CD8-positive, alpha-beta memory T cell (primary cell): ENCODE measurements at regions not wholly inside any gene's neighbourhood (a gene's known extent, or its start where the extent isn't known, plus 50 kb on each side); places are given as distances from the start of the nearest gene placed in this dataset.

Source experiments
- CTCF ChIA-PET: fragments of 350-600 bp; sonication (Branson Sonifier 250); formaldehyde crosslinking; loops from one replicate; lab custom pipeline; 2021; ENCODE audit warnings: antibody characterized with exemption; lab: Charles Lee
- POLR2A ChIA-PET: fragments of 350-600 bp; sonication (Branson Sonifier 250); formaldehyde crosslinking; loops from one replicate; lab custom pipeline; 2021; ENCODE audit warnings: antibody characterized with exemption; lab: Charles Lee
- DNase-seq, 5 donors: peaks; one replicate each; pipeline versions ENCODE4 v3.0.0 to v3.0.0-alpha.2; 2020 to 2022; ENCODE audit warnings: mixed read lengths in 1 of 5
- H3K27ac ChIP-seq: one replicate; pipeline ENCODE4 v1.7.0; 2013; ENCODE audit warnings: low read depth, mild to moderate bottlenecking, low read length, moderate library complexity
- H3K27me3 ChIP-seq: 2 replicates; pipeline ENCODE4 v1.7.0; 2013; ENCODE audit warnings: low read length, mild to moderate bottlenecking; ENCODE audit not compliant: insufficient read depth, poor library complexity, severe bottlenecking
- H3K36me3 ChIP-seq: 2 replicates; pipeline ENCODE4 v1.7.0; 2013; ENCODE audit warnings: mild to moderate bottlenecking, low read length, moderate library complexity; ENCODE audit not compliant: insufficient read depth
- H3K4me1 ChIP-seq: 2 replicates; pipeline ENCODE4 v1.7.0; 2013; ENCODE audit warnings: mild to moderate bottlenecking, low read length, moderate library complexity; ENCODE audit not compliant: insufficient read depth
- H3K4me3 ChIP-seq: 2 replicates; pipeline ENCODE4 v1.7.0; 2013; ENCODE audit warnings: mild to moderate bottlenecking, low read length
- H3K9me3 ChIP-seq: 2 replicates; pipeline ENCODE4 v1.7.0; 2013; ENCODE audit warnings: mild to moderate bottlenecking, low read length
- H3K27ac Mint-ChIP-seq, 8 donors: one replicate each; pipeline ENCODE4 v1.8.0; 2020 to 2021; ENCODE audit warnings: mixed read lengths in 8 of 8, mild to moderate bottlenecking in 6 of 8, inconsistent platforms in 3 of 8, moderate library complexity in 3 of 8
- H3K27me3 Mint-ChIP-seq, 2 donors: one replicate each; pipeline ENCODE4 v1.8.0; 2020 to 2021; ENCODE audit warnings: mixed read lengths in 2 of 2, mild to moderate bottlenecking in 1 of 2, moderate library complexity in 1 of 2
- H3K36me3 Mint-ChIP-seq, 3 donors: one replicate each; pipeline ENCODE4 v1.8.0; 2020 to 2021; ENCODE audit warnings: mixed read lengths in 3 of 3, inconsistent platforms in 1 of 3, mild to moderate bottlenecking in 1 of 3
- H3K4me1 Mint-ChIP-seq, 3 donors: one replicate each; pipeline ENCODE4 v1.8.0; 2020 to 2021; ENCODE audit warnings: mixed read lengths in 3 of 3, inconsistent platforms in 1 of 3, mild to moderate bottlenecking in 1 of 3
- H3K4me3 Mint-ChIP-seq, 7 donors: one replicate each; pipeline ENCODE4 v1.8.0; 2020 to 2021; ENCODE audit warnings: mixed read lengths in 7 of 7, mild to moderate bottlenecking in 6 of 7, moderate library complexity in 4 of 7, inconsistent platforms in 2 of 7
- H3K9me3 Mint-ChIP-seq, 5 donors: one replicate each; pipeline ENCODE4 v1.8.0; 2020 to 2022; ENCODE audit warnings: mixed read lengths in 5 of 5, mild to moderate bottlenecking in 3 of 5, moderate library complexity in 2 of 5, inconsistent platforms in 1 of 5

DNA sequence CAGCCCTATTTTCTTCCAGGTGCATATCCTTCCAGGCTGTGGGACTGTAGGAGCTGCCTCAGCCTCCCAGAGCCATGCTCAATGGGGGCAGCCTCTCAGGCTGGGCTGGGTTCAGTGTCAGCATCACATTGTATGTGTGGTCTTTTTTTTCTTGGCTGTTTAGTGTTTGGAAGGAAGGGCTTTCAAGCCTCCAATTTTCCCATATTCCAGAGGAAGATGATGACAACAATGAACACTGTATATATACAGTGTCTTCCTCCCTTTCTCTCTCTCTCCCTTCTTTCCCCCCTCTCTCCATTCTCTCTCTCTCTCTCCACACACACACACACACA lies 326.4 kb downstream of the DYSF start:
- H3K4me3 Mint-ChIP-seq = no peak overlapping the region
- H3K4me1 Mint-ChIP-seq = no peaks in the 10 kb centered on the region
- H3K36me3 ChIP-seq = no peaks in the 10 kb centered on the region
- no peaks in the 10 kb centered on the region for H3K4me1 ChIP-seq
- POLR2A ChIA-PET = no interaction called here
- H3K27me3 Mint-ChIP-seq = peaks cover 7 to 11% of the 10 kb centered on the region in 2 donors
- H3K27ac Mint-ChIP-seq = no peak overlapping the region
- H3K9me3 ChIP-seq = no peaks in the 10 kb centered on the region
- H3K9me3 Mint-ChIP-seq = no peaks in the 10 kb centered on the region
- H3K36me3 Mint-ChIP-seq = no peaks in the 10 kb centered on the region
- no peaks in the 10 kb centered on the region for H3K27me3 ChIP-seq
- no peak for DNase-seq
- H3K4me3 ChIP-seq = no peak overlapping the region
- CTCF ChIA-PET = no interaction called here
- no peak overlapping the region for H3K27ac ChIP-seq

DNA sequence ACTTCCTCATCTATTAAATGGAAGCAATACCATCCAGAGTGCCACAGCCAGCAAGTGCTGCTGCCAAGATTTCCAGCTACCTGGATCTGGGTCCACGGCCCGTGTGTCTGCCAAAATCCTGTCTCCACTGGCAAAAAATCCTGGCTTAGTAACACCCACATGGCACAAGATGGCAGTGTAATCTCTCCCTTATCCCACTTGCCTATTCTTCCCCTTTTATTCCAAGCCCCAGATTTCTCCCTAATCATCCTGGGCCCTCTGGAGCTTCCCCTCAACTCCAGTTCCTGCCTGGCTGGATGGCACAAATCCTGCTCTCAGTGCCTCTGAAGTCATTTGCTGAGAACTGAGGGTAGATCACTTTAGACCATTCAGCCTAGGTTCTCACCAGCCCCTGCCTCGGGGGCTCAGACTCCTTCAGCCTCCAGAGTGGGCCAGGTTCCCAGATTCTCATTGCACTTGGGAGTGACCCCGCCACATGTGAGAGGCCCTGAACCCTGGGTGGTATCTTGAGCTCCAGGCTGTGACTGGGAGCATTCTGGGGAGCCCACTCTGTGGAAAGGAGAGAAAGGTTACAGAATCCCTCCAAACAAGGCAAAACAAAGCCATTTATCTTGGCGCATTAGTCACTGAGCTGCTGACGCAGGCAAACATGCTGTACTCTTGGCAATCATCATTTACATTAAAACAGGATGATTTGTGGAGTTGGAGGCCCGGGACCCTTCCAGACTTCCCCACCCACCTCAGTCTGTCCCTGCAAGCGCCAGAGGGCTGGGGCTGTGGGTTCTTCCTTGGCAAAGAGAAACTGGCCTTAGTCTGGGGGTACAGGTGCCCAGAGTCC lies 325.8 kb downstream of the DYSF start:
- H3K36me3 Mint-ChIP-seq = no peaks in the 10 kb centered on the region
- no peak overlapping the region for H3K27ac Mint-ChIP-seq
- Histone ChIP-seq H3K4me1 (no peaks in the 10 kb centered on the region), H3K36me3 (no peaks in the 10 kb centered on the region), H3K4me3 (no peak overlapping the region), H3K27ac (no peak overlapping the region), H3K27me3 (no peaks in the 10 kb centered on the region), H3K9me3 (no peaks in the 10 kb centered on the region)
- peaks cover 7 to 11% of the 10 kb centered on the region in 2 donors for H3K27me3 Mint-ChIP-seq
- no peaks in the 10 kb centered on the region for H3K4me1 Mint-ChIP-seq
- DNase-seq = no peak
- no peak overlapping the region for H3K4me3 Mint-ChIP-seq
- H3K9me3 Mint-ChIP-seq = no peaks in the 10 kb centered on the region
- CTCF ChIA-PET = no interaction called here
- POLR2A ChIA-PET = no interaction called here

- no peaks in the 10 kb centered on the region for H3K36me3 ChIP-seq
- no peaks in the 10 kb centered on the region for H3K36me3 Mint-ChIP-seq
- H3K27ac Mint-ChIP-seq = no peak overlapping the region
- H3K4me3 ChIP-seq = no peak overlapping the region
- H3K4me1 ChIP-seq = no peaks in the 10 kb centered on the region
- CTCF ChIA-PET = no interaction called here
- H3K27me3 Mint-ChIP-seq = peaks cover 7 to 8% of the 10 kb centered on the region in 2 donors
- no peak overlapping the region for H3K4me3 Mint-ChIP-seq
- peaks cover 0 to 2% (median 0%) of the 10 kb centered on the region in 5 donors for H3K9me3 Mint-ChIP-seq
- no peaks in the 10 kb centered on the region for H3K4me1 Mint-ChIP-seq
- H3K27ac ChIP-seq = no peak overlapping the region
- no peaks in the 10 kb centered on the region for H3K9me3 ChIP-seq
- no peak for DNase-seq
- POLR2A ChIA-PET = no interaction called here
- no peaks in the 10 kb centered on the region for H3K27me3 ChIP-seq
Observed at GRCh38 chr2:71778514-71778913, 325.2 kb downstream of the DYSF start.

DNA sequence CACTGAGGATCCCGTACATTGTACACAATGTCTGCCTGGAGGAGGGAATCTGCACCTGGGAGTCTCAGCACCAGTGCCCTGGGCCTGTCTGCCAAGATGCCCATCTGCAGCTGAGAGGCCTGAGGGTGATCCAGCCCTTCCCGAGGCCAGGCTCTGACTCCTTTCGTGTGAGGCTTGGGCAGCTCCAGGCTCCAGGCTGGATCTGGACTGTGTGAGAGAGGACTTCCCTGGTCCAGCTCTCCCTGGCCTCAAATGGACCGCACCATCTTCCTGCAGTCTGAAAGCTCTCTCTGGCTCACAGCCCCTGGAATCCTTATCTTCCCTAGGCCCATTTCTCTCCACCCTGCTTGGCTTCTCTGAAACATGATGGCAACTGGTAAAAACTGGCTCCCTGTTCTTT lies 324.6 kb downstream of the DYSF start:
- POLR2A ChIA-PET = no interaction called here
- H3K27ac Mint-ChIP-seq = no peak overlapping the region
- CTCF ChIA-PET = no interaction called here
- Histone ChIP-seq H3K9me3 (no peaks in the 10 kb centered on the region), H3K36me3 (no peaks in the 10 kb centered on the region), H3K4me1 (no peaks in the 10 kb centered on the region), H3K4me3 (no peak overlapping the region), H3K27ac (no peak overlapping the region), H3K27me3 (no peaks in the 10 kb centered on the region)
- no peaks in the 10 kb centered on the region for H3K4me1 Mint-ChIP-seq
- H3K4me3 Mint-ChIP-seq = no peak overlapping the region
- H3K36me3 Mint-ChIP-seq = no peaks in the 10 kb centered on the region
- H3K9me3 Mint-ChIP-seq = peaks cover 0 to 2% (median 0%) of the 10 kb centered on the region in 5 donors
- H3K27me3 Mint-ChIP-seq = peaks cover 7 to 8% of the 10 kb centered on the region in 2 donors
- DNase-seq = no peak

- H3K9me3 ChIP-seq = no peaks in the 10 kb centered on the region
- Mint-ChIP-seq H3K4me3 (no peak overlapping the region), H3K9me3 (peaks cover 0 to 4% (median 0%) of the 10 kb centered on the region in 5 donors), H3K27ac (no peak overlapping the region), H3K27me3 (peaks cover 7 to 8% of the 10 kb centered on the region in 2 donors), H3K4me1 (no peaks in the 10 kb centered on the region), H3K36me3 (no peaks in the 10 kb centered on the region)
- no peak overlapping the region for H3K4me3 ChIP-seq
- CTCF ChIA-PET = no interaction called here
- H3K27ac ChIP-seq = no peak overlapping the region
- H3K27me3 ChIP-seq = no peaks in the 10 kb centered on the region
- no peaks in the 10 kb centered on the region for H3K36me3 ChIP-seq
- H3K4me1 ChIP-seq = no peaks in the 10 kb centered on the region
- POLR2A ChIA-PET = no interaction called here
- DNase-seq = no peak
Observed at GRCh38 chr2:71776227-71776626, 322.9 kb downstream of the DYSF start.

GRCh38 chr2:71773218-71773617 lies 319.9 kb downstream of the DYSF start:
- Histone ChIP-seq H3K9me3 (no peaks in the 10 kb centered on the region), H3K4me1 (no peaks in the 10 kb centered on the region), H3K27ac (no peak overlapping the region), H3K27me3 (no peaks in the 10 kb centered on the region), H3K4me3 (no peak overlapping the region), H3K36me3 (no peaks in the 10 kb centered on the region)
- H3K36me3 Mint-ChIP-seq = no peaks in the 10 kb centered on the region
- H3K27me3 Mint-ChIP-seq = peaks cover 3 to 4% of the 10 kb centered on the region in 2 donors
- no peak overlapping the region for H3K27ac Mint-ChIP-seq
- H3K9me3 Mint-ChIP-seq = peaks cover 0 to 4% (median 0%) of the 10 kb centered on the region in 5 donors
- POLR2A ChIA-PET = no interaction called here
- no peaks in the 10 kb centered on the region for H3K4me1 Mint-ChIP-seq
- DNase-seq = no peak
- no peak overlapping the region for H3K4me3 Mint-ChIP-seq
- CTCF ChIA-PET = no interaction called here

DNA sequence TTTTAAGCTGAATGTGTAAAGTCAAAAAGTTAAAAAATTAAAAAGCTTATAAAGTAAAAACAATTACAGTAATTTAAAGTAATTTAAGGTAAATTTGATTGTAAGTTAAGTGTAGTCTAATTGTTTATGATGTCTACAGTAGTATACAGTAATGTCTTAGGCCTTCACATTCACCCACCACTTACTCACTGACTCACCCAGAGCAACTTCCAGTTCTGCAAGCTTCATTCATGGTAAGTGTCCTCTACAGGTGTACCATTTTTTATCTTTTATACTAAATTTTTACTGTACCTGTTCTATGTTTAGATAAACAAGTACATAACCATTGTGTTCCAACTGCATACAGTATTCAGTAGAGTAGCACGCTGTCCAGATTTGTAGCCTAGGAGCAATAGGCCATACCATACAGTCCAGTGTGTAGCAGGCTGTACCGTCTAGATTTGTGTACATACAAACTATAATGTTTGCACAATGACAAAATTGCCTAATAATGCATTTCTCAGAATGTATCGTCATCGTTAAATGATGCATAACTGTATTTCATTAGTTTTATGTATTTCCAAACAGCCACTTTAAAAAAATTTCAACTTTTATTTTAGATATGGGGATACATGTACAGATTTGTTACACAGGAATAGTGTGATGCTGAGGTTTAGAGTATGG lies 319.3 kb downstream of the DYSF start:
- ChIA-PET CTCF (no interaction called here), POLR2A (no interaction called here)
- H3K27me3 Mint-ChIP-seq = peaks cover 0 to 4% of the 10 kb centered on the region in 2 donors
- H3K4me3 ChIP-seq = no peak overlapping the region
- H3K27ac Mint-ChIP-seq = no peak overlapping the region
- no peak overlapping the region for H3K27ac ChIP-seq
- H3K4me3 Mint-ChIP-seq = no peak overlapping the region
- no peak for DNase-seq
- H3K36me3 Mint-ChIP-seq = no peaks in the 10 kb centered on the region
- H3K4me1 Mint-ChIP-seq = no peaks in the 10 kb centered on the region
- no peaks in the 10 kb centered on the region for H3K36me3 ChIP-seq
- H3K27me3 ChIP-seq = no peaks in the 10 kb centered on the region
- H3K9me3 ChIP-seq = no peaks in the 10 kb centered on the region
- peaks cover 0 to 4% (median 0%) of the 10 kb centered on the region in 5 donors for H3K9me3 Mint-ChIP-seq
- no peaks in the 10 kb centered on the region for H3K4me1 ChIP-seq

DNA sequence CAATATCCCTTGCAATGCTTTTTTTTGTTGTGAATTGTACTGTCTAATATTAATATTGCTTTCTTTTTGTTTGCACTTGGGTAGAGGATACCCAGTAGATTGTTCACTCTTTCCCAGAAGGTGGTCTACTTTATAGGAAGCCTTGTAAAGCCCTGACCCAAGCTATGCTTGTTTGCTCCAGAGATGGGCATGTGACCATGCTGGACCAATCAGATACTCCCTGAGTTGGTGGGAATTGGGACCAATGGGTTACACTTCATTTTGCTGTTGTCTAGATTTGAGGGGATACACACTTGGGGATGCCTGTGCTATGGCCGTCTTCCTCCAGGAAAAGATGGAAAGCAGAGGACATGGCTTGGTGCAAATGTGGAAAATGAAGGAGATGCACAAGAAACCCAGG lies 314.3 kb downstream of the DYSF start:
- CTCF ChIA-PET = no interaction called here
- Mint-ChIP-seq H3K4me3 (no peak overlapping the region), H3K27ac (no peak overlapping the region), H3K4me1 (no peaks in the 10 kb centered on the region), H3K27me3 (peaks cover 0 to 6% of the 10 kb centered on the region in 2 donors), H3K36me3 (no peaks in the 10 kb centered on the region), H3K9me3 (peaks cover 0 to 5% (median 0%) of the 10 kb centered on the region in 5 donors)
- no peak overlapping the region for H3K4me3 ChIP-seq
- H3K27ac ChIP-seq = no peak overlapping the region
- no peaks in the 10 kb centered on the region for H3K36me3 ChIP-seq
- no peaks in the 10 kb centered on the region for H3K4me1 ChIP-seq
- DNase-seq = no peak
- H3K9me3 ChIP-seq = no peaks in the 10 kb centered on the region
- no peaks in the 10 kb centered on the region for H3K27me3 ChIP-seq
- POLR2A ChIA-PET = no interaction called here
